ENCODE measurements at regions not wholly inside any gene's neighbourhood (a gene's known extent, or its start where the extent isn't known, plus 50 kb on each side); places are given as distances from the start of the nearest gene placed in this dataset.

- TF ChIP-seq CTCF (IDR thresholded peaks at IDR 0.05): no peak
- no peak for TF ChIP-seq POLR2AphosphoS5 (IDR thresholded peaks at IDR 0.05; ENCODE audit: insufficient read depth in 1 of 2, low read depth in 1 of 2)
- no peak for TF ChIP-seq POLR2A (IDR thresholded peaks at IDR 0.05)
Measured at GRCh38 chr11:115965767-115966504, 461.7 kb upstream of the CADM1 start.
